ENCODE measurements at regions not wholly inside any gene's neighbourhood (a gene's known extent, or its start where the extent isn't known, plus 50 kb on each side); places are given as distances from the start of the nearest gene placed in this dataset.

GRCh38 chr2:66762761-66763160 is 327.8 kb downstream of the MEIS1 start:
- Histone ChIP-seq H3K4me2 (ENCODE audit: low read depth, low read length) (no peak overlapping the region), H3K23ac (ENCODE audit: low read depth, low read length) (no peak overlapping the region), H3K4me1 (ENCODE audit: control insufficient read depth, insufficient read depth, low read length) (no peaks in the 10 kb centered on the region), H3K9me1 (ENCODE audit: insufficient read depth, low read length) (no peaks in the 10 kb centered on the region), H3K4ac (ENCODE audit: low read depth, low read length) (no peak overlapping the region), H3K56ac (ENCODE audit: extremely low read depth, insufficient read depth, low read length) (no peak overlapping the region), H3K27me3 (ENCODE audit: control insufficient read depth, insufficient read depth, low read length) (no peaks in the 10 kb centered on the region), H2AFZ (replicated peaks; ENCODE audit: low read length, poor library complexity) (no peak overlapping the region), H3K4me3 (ENCODE audit: insufficient read depth, low read depth, low read length) (no peak overlapping the region), H2BK20ac (ENCODE audit: low read depth, low read length) (no peak overlapping the region), H4K5ac (ENCODE audit: low read depth, low read length) (no peak overlapping the region), H4K20me1 (ENCODE audit: insufficient read depth, low read length) (no peaks in the 10 kb centered on the region), H3K36me3 (ENCODE audit: control insufficient read depth, insufficient read depth, low read length) (no peaks in the 10 kb centered on the region), H3K14ac (replicated peaks; ENCODE audit: low read depth, low read length) (no peak overlapping the region), H3K9me3 (ENCODE audit: control insufficient read depth, insufficient read depth, low read length) (no peaks in the 10 kb centered on the region), H2AK5ac (ENCODE audit: low read depth, low read length) (no peak overlapping the region), H3K79me1 (ENCODE audit: low read depth in 1 of 2, low read length in 2 of 2) (no peaks in the 10 kb centered on the region), H4K8ac (ENCODE audit: low read depth in 2 of 2, low read length in 2 of 2) (no peak overlapping the region), H2BK5ac (ENCODE audit: low read depth, low read length, poor library complexity, severe bottlenecking) (no peak overlapping the region), H3K27ac (ENCODE audit: insufficient read depth, low read length) (no peak overlapping the region), H2AK9ac (replicated peaks; ENCODE audit: low read depth, low read length, poor library complexity) (no peak overlapping the region), H2BK15ac (ENCODE audit: low read depth, low read length) (no peak overlapping the region), H4K91ac (ENCODE audit: insufficient read depth, low read depth, low read length) (no peak overlapping the region), H3K18ac (ENCODE audit: low read depth, low read length) (no peak overlapping the region), H2BK120ac (ENCODE audit: low read depth, low read length) (no peak overlapping the region), H3K9ac (ENCODE audit: low read depth, low read length) (no peak overlapping the region)
- dilution Hi-C loops (cut with HindIII; ENCODE audit: low sequenced_read_pairs, unreplicated experiment): no loop called here
- DNase-seq (no peak), ATAC-seq (ENCODE audit: low read depth) (no peak)
- TF ChIP-seq CHD1 (IDR thresholded peaks at IDR 0.05; ENCODE audit: low read depth, low read length) (no peak), SMC3 (IDR thresholded peaks at IDR 0.05; ENCODE audit: low read depth, low read length) (no peak), MXI1 (IDR thresholded peaks at IDR 0.05; ENCODE audit: borderline replicate concordance, low read depth, low read length) (no peak), RCOR1 (IDR thresholded peaks at IDR 0.05; ENCODE audit: insufficient replicate concordance, low read length) (no peak), FOS (IDR thresholded peaks at IDR 0.05; ENCODE audit: low read depth, low read length) (no peak), MAFK (IDR thresholded peaks at IDR 0.05; ENCODE audit: low read depth, low read length) (no peak), CEBPB (IDR thresholded peaks at IDR 0.05; ENCODE audit: low read depth, low read length) (no peak), USF2 (IDR thresholded peaks at IDR 0.05; ENCODE audit: low read depth, low read length) (no peak), BHLHE40 (IDR thresholded peaks at IDR 0.05; ENCODE audit: low read depth, low read length) (no peak), MAZ (IDR thresholded peaks at IDR 0.05; ENCODE audit: borderline replicate concordance, low read depth, low read length) (no peak), NFE2L2 (IDR thresholded peaks at IDR 0.05; ENCODE audit: low read depth, low read length) (no peak), POLR2A (IDR thresholded peaks at IDR 0.05; ENCODE audit: low read depth, low read length) (no peak), CTCF (conservative IDR thresholded peaks at IDR 0.05; ENCODE audit: low read depth, low read length) (no peak), RAD21 (IDR thresholded peaks at IDR 0.05; ENCODE audit: low read length) (no peak), RFX5 (IDR thresholded peaks at IDR 0.05; ENCODE audit: low read depth, low read length) (no peak)
- WGBS, 2 experiments (ENCODE audit: extremely low coverage in 2 of 2, insufficient read length in 1 of 2): no CpG with 5 or more reads among the region's 25 CpGs
- ChIA-PET POLR2A (ENCODE audit: unreplicated experiment) (no interaction called here), CTCF (no interaction called here)
- intact Hi-C loops (cut with micrococcal nuclease): no loop called here
- no TSS peak for BruUV-seq (replicated peaks)
- in situ Hi-C loops (cut with MboI; ENCODE audit: low sequenced_read_pairs): no loop called here

All from IMR-90 (cell line).